Type B pancreatic cell (in vitro differentiated cells): ENCODE measurements at regions not wholly inside any gene's neighbourhood (a gene's known extent, or its start where the extent isn't known, plus 50 kb on each side); places are given as distances from the start of the nearest gene placed in this dataset.

ENCODE experiments used
- DNase-seq: peaks from one replicate; pipeline ENCODE4 v3.0.0; 2021; ENCODE audit warnings: mixed read lengths; ENCODE audit not compliant: unreplicated experiment; ENCODE audit errors: extremely low spot score
- H3K27ac Mint-ChIP-seq: 2 replicates; pipeline ENCODE4 v1.8.0; 2021; ENCODE audit warnings: mild to moderate bottlenecking, mixed read lengths
- H3K27me3 Mint-ChIP-seq: 2 replicates; pipeline ENCODE4 v1.8.0; 2021; ENCODE audit warnings: mixed read lengths
- H3K36me3 Mint-ChIP-seq: 2 replicates; pipeline ENCODE4 v1.8.0; 2021; ENCODE audit warnings: mixed read lengths
- H3K4me1 Mint-ChIP-seq: one replicate; pipeline ENCODE4 v1.8.0; 2021; ENCODE audit warnings: mixed read lengths; ENCODE audit not compliant: unreplicated experiment
- H3K4me3 Mint-ChIP-seq: 2 replicates; pipeline ENCODE4 v1.8.0; 2021; ENCODE audit warnings: mild to moderate bottlenecking, mixed read lengths
- H3K9me3 Mint-ChIP-seq: 2 replicates; pipeline ENCODE4 v1.8.0; 2021; ENCODE audit warnings: mixed read lengths
- TF ChIP-seq, protein P1 (sequence below): fragments of 200-600 bp; sonication (generic); conservative IDR thresholded peaks from 2 replicates; pipeline ENCODE4 v1.5.0; 2021; ENCODE audit warnings: antibody characterized with exemption, mild to moderate bottlenecking

DNA sequence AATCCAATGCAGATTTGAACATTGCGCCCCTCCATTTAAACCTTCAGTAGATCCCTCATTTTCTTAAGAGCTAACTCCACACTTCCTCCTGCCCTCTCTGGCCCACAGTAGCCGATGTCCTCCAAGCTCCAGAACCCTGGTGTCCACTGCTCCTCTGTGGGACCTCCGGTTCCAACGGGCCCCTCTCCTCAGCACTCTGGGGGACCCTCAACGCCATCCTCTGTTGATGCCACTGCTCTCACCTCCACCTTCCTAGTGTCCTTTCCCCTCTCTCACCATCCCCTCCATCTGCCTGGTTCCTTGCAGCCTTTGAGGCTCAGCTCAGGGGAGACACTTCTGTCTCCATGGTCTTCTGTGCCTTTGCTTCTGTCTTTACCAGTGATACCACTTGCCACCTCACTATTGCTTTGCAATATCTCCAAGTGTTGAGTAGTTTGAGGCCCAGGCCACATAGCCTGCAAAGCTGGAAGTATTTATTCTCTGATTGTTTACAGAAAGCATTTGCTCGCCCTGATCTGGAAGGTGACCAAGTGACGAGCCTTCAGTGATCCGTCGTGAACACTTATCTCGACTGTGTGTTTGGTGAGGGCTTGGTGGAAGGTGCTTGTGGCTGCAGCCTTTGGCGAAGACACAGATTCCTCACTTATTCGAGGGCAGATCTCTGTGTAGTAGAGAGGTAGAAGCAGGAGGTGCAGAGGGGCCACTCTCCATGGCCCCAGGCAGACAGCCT, 104.8 kb upstream of the SHH start:
- H3K36me3 Mint-ChIP-seq = no peaks in the 10 kb centered on the region
- peaks cover 5% of the 10 kb centered on the region for H3K4me1 Mint-ChIP-seq
- peaks cover 15% of the 10 kb centered on the region for H3K9me3 Mint-ChIP-seq
- TF ChIP-seq, protein P1, sequence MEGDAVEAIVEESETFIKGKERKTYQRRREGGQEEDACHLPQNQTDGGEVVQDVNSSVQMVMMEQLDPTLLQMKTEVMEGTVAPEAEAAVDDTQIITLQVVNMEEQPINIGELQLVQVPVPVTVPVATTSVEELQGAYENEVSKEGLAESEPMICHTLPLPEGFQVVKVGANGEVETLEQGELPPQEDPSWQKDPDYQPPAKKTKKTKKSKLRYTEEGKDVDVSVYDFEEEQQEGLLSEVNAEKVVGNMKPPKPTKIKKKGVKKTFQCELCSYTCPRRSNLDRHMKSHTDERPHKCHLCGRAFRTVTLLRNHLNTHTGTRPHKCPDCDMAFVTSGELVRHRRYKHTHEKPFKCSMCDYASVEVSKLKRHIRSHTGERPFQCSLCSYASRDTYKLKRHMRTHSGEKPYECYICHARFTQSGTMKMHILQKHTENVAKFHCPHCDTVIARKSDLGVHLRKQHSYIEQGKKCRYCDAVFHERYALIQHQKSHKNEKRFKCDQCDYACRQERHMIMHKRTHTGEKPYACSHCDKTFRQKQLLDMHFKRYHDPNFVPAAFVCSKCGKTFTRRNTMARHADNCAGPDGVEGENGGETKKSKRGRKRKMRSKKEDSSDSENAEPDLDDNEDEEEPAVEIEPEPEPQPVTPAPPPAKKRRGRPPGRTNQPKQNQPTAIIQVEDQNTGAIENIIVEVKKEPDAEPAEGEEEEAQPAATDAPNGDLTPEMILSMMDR = no peak
- no peak overlapping the region for H3K4me3 Mint-ChIP-seq
- DNase-seq = no peak
- peaks cover 8% of the 10 kb centered on the region for H3K27me3 Mint-ChIP-seq
- H3K27ac Mint-ChIP-seq = no peak overlapping the region

GRCh38 chr7:155914341-155914740, 102.1 kb upstream of the SHH start:
- Mint-ChIP-seq H3K27ac (no peak overlapping the region), H3K4me3 (no peak overlapping the region), H3K27me3 (peaks cover 12% of the 10 kb centered on the region), H3K36me3 (no peaks in the 10 kb centered on the region), H3K9me3 (peaks cover 15% of the 10 kb centered on the region), H3K4me1 (no peaks in the 10 kb centered on the region)
- DNase-seq = no peak
- TF ChIP-seq, protein P1 = no peak

DNA sequence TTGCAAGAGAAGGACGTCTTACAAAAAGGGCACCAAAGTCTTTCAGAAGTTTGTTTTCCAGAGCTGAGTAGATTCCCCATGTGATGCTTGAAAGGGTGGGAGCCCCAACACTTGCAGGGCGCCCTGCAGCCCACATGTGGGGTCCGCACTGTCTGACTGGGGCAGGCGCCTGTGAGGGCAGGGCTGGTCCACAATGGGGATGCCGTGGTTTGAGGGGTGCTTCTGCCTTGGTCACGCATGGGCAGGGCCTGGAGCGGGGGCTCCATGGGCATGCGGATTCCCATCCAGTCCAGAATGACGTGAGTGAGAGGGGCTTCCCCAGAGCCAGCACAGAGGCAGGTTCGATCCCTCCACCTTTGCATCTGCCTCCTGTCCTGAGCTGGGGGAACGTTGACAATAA, 101.5 kb upstream of the SHH start:
- H3K9me3 Mint-ChIP-seq = peaks cover 15% of the 10 kb centered on the region

DNA sequence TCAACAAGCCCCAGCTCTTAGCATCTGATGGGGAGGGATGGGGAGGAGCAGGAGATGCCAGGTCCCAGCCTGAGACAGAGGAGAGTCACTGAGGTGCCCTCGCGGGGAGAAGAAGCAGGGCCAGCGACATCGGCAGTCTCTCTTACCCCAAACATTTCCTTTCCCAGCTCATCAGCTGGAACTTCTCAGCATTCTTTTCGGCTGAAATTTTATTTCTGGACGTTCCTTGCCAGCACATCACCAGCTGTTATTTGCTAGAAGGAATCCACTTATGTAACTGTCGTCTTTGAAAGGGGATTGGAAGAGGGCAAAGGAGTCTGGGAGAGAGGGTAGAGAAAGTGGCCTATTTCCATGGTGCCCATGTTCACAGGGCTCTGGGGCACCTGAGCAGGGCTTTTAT, 101.0 kb upstream of the SHH start:
- no peak for DNase-seq
- Mint-ChIP-seq H3K36me3 (no peaks in the 10 kb centered on the region), H3K4me1 (no peaks in the 10 kb centered on the region), H3K27me3 (peaks cover 12% of the 10 kb centered on the region), H3K4me3 (no peak overlapping the region), H3K9me3 (peaks cover 15% of the 10 kb centered on the region), H3K27ac (no peak overlapping the region)
- TF ChIP-seq, protein P1 = no peak

More for the DNA sequence above, 101.5 kb upstream of the SHH start:
- no peak for DNase-seq
- TF ChIP-seq, protein P1 = no peak
- Mint-ChIP-seq H3K36me3 (no peaks in the 10 kb centered on the region), H3K4me1 (no peaks in the 10 kb centered on the region), H3K27ac (no peak overlapping the region), H3K27me3 (peaks cover 12% of the 10 kb centered on the region), H3K4me3 (no peak overlapping the region)

DNA sequence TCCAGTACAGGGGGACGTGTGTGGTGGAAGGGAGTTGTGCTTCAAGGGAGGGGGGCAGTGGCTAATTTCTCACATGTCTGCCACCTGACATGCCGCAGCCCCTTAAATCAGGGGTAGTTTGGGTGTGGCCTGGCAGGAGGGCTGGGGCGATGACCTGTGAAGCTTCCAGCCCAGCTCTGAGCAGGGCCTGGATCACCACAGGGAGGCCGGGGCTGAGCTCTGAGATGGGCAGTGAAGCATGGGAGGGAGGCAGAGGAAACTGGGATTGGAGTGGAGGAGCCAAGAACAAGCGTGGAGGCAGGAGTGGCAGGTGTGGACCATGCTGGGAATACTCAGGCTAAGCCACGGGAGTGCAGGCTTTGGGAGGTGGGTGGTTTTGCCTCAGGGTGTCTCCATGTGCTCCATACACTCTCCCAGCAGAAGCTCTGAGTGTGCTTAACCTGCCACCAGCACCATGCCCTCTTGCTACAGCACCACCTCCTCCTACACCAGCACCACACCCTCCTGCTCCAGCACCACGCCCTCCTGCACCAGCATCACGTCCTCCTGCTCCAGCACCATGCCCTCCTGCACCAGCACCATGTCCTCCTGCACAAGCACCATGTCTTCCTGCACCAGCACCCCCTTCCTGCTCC, 99.3 kb upstream of the SHH start:
- Mint-ChIP-seq H3K36me3 (no peaks in the 10 kb centered on the region), H3K27me3 (peaks cover 8% of the 10 kb centered on the region), H3K9me3 (peaks cover 9% of the 10 kb centered on the region), H3K4me1 (no peaks in the 10 kb centered on the region), H3K27ac (no peak overlapping the region), H3K4me3 (no peak overlapping the region)
- no peak for DNase-seq
- TF ChIP-seq, protein P1 = no peak
